ENCODE measurements at regions not wholly inside any gene's neighbourhood (a gene's known extent, or its start where the extent isn't known, plus 50 kb on each side); places are given as distances from the start of the nearest gene placed in this dataset.

- H3K9me3 ChIP-seq (ENCODE audit: control insufficient read depth, low read length), result no peaks in the 10 kb centered on the region
- H3K4me3 ChIP-seq (ENCODE audit: low read length), result no peak overlapping the region
- DNase-seq (ENCODE audit: low read depth), result peak; percentile 20
- no peaks in the 10 kb centered on the region for H3K36me3 ChIP-seq (ENCODE audit: control insufficient read depth, insufficient read depth, low read length, severe bottlenecking)
- no peaks in the 10 kb centered on the region for H3K27me3 ChIP-seq (replicated peaks; ENCODE audit: control insufficient read depth, insufficient read depth, low read length)
- no peaks in the 10 kb centered on the region for H3K4me1 ChIP-seq (ENCODE audit: control insufficient read depth, insufficient read depth, low read length)
- no peak overlapping the region for H3K9ac ChIP-seq (ENCODE audit: low read length)
Measured at GRCh38 chr4:114302472-114302871, 296.1 kb upstream of the UGT8 start.

GRCh38 chr4:114304046-114304445, 294.6 kb upstream of the UGT8 start:
- Histone ChIP-seq H3K9me3 (ENCODE audit: control insufficient read depth, low read length) (no peaks in the 10 kb centered on the region), H3K9ac (ENCODE audit: low read length) (no peak overlapping the region), H3K4me3 (ENCODE audit: low read length) (no peak overlapping the region), H3K36me3 (ENCODE audit: control insufficient read depth, insufficient read depth, low read length, severe bottlenecking) (no peaks in the 10 kb centered on the region), H3K27me3 (replicated peaks; ENCODE audit: control insufficient read depth, insufficient read depth, low read length) (no peaks in the 10 kb centered on the region), H3K4me1 (ENCODE audit: control insufficient read depth, insufficient read depth, low read length) (no peaks in the 10 kb centered on the region)
- no peak for DNase-seq (ENCODE audit: low read depth)

DNA sequence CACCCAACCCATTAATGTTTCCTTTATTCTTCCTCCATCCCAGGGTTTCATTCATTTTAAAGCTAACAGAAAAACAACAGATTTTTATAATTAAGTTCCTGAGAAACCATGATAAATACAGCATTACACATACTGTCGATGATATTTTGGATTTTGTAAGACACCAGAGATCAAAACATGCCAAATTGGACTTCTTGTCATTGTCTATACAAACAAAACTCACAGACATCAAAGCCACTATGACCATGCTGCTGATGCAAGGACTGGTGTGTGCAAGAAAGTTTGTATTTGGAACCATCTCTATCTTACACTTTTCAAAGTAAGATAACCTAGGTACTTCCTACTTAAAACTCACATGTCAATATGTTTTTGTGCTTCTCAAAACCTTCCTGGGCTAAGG, 294.0 kb upstream of the UGT8 start:
- Histone ChIP-seq H3K27me3 (replicated peaks; ENCODE audit: control insufficient read depth, insufficient read depth, low read length) (no peaks in the 10 kb centered on the region), H3K9ac (ENCODE audit: low read length) (no peak overlapping the region), H3K4me3 (ENCODE audit: low read length) (no peak overlapping the region), H3K36me3 (ENCODE audit: control insufficient read depth, insufficient read depth, low read length, severe bottlenecking) (no peaks in the 10 kb centered on the region), H3K9me3 (ENCODE audit: control insufficient read depth, low read length) (no peaks in the 10 kb centered on the region), H3K4me1 (ENCODE audit: control insufficient read depth, insufficient read depth, low read length) (no peaks in the 10 kb centered on the region)
- no peak for DNase-seq (ENCODE audit: low read depth)

DNA sequence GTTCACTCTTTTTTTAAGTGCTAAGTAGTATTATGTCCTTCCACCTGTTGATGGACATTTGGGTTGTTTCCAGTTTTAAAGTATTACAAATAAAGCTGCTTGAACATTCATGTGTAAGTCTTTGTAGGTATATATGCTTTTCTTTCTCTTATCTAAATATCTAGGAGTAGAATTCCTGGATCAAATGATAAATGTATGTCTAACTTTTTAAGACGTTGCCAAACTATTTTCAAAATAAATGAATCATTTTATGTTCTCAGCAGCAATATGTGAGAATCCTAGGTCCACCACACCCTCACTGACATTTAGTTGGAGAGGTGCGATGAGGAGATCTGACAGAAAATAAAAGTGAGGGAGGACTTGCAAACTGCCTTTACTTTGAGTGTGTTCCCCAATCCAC, 291.7 kb upstream of the UGT8 start:
- H3K9me3 ChIP-seq (ENCODE audit: control insufficient read depth, low read length), result no peaks in the 10 kb centered on the region
- no peaks in the 10 kb centered on the region for H3K27me3 ChIP-seq (replicated peaks; ENCODE audit: control insufficient read depth, insufficient read depth, low read length)
- no peak for DNase-seq (ENCODE audit: low read depth)
- H3K4me3 ChIP-seq (ENCODE audit: low read length), result no peak overlapping the region
- no peaks in the 10 kb centered on the region for H3K36me3 ChIP-seq (ENCODE audit: control insufficient read depth, insufficient read depth, low read length, severe bottlenecking)
- no peak overlapping the region for H3K9ac ChIP-seq (ENCODE audit: low read length)
- H3K4me1 ChIP-seq (ENCODE audit: control insufficient read depth, insufficient read depth, low read length), result peaks cover 5% of the 10 kb centered on the region

DNA sequence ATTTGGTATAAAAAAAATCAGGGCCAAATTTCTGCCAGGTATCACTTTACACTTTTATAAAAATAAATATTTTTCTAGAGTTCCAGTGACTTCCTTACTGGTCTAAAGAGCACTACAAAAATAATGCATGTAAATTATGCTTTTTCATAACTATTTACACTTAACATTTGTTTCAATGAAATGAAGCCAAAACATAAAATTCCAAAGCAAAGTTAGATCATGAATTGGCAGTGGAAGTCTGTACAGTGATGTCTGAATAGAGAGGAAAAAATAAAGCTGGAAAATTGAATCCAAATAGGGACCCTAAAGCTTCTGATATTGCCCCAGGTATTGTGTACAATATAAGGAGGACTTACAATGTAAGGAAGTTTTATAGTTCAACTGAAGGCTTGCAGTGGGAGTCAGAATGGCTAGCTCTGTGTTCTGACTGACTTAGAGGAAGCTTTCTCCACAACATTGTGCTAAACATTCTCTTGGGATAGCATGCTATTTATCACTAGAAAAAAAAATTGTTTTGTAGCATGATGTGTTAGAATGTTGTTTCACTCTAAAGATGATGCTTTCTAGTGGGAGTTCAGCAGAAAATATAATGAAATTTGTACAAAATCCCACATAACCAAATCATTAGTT, 288.2 kb upstream of the UGT8 start:
- H3K9ac ChIP-seq (ENCODE audit: low read length), result no peak overlapping the region
- no peak for DNase-seq (ENCODE audit: low read depth)
- H3K27me3 ChIP-seq (replicated peaks; ENCODE audit: control insufficient read depth, insufficient read depth, low read length), result no peaks in the 10 kb centered on the region
- H3K9me3 ChIP-seq (ENCODE audit: control insufficient read depth, low read length), result no peaks in the 10 kb centered on the region
- no peak overlapping the region for H3K4me3 ChIP-seq (ENCODE audit: low read length)
- H3K4me1 ChIP-seq (ENCODE audit: control insufficient read depth, insufficient read depth, low read length), result peaks cover 5% of the 10 kb centered on the region
- H3K36me3 ChIP-seq (ENCODE audit: control insufficient read depth, insufficient read depth, low read length, severe bottlenecking), result no peaks in the 10 kb centered on the region

GRCh38 chr4:114311787-114312186, 286.8 kb upstream of the UGT8 start:
- H3K27me3 ChIP-seq (replicated peaks; ENCODE audit: control insufficient read depth, insufficient read depth, low read length), result no peaks in the 10 kb centered on the region
- H3K4me1 ChIP-seq (ENCODE audit: control insufficient read depth, insufficient read depth, low read length), result peaks cover 5% of the 10 kb centered on the region
- no peaks in the 10 kb centered on the region for H3K9me3 ChIP-seq (ENCODE audit: control insufficient read depth, low read length)
- H3K4me3 ChIP-seq (ENCODE audit: low read length), result no peak overlapping the region
- DNase-seq (ENCODE audit: low read depth), result no peak
- H3K9ac ChIP-seq (ENCODE audit: low read length), result no peak overlapping the region
- H3K36me3 ChIP-seq (ENCODE audit: control insufficient read depth, insufficient read depth, low read length, severe bottlenecking), result no peaks in the 10 kb centered on the region

GRCh38 chr4:114312338-114312737, 286.3 kb upstream of the UGT8 start:
- no peaks in the 10 kb centered on the region for H3K36me3 ChIP-seq (ENCODE audit: control insufficient read depth, insufficient read depth, low read length, severe bottlenecking)
- no peaks in the 10 kb centered on the region for H3K27me3 ChIP-seq (replicated peaks; ENCODE audit: control insufficient read depth, insufficient read depth, low read length)
- no peak for DNase-seq (ENCODE audit: low read depth)
- H3K4me3 ChIP-seq (ENCODE audit: low read length), result no peak overlapping the region
- no peaks in the 10 kb centered on the region for H3K9me3 ChIP-seq (ENCODE audit: control insufficient read depth, low read length)
- H3K9ac ChIP-seq (ENCODE audit: low read length), result no peak overlapping the region
- peaks cover 5% of the 10 kb centered on the region for H3K4me1 ChIP-seq (ENCODE audit: control insufficient read depth, insufficient read depth, low read length)

- no peaks in the 10 kb centered on the region for H3K9me3 ChIP-seq (ENCODE audit: control insufficient read depth, low read length)
- H3K4me3 ChIP-seq (ENCODE audit: low read length), result no peak overlapping the region
- no peak overlapping the region for H3K9ac ChIP-seq (ENCODE audit: low read length)
- no peaks in the 10 kb centered on the region for H3K4me1 ChIP-seq (ENCODE audit: control insufficient read depth, insufficient read depth, low read length)
- no peaks in the 10 kb centered on the region for H3K36me3 ChIP-seq (ENCODE audit: control insufficient read depth, insufficient read depth, low read length, severe bottlenecking)
- DNase-seq (ENCODE audit: low read depth), result no peak
- no peaks in the 10 kb centered on the region for H3K27me3 ChIP-seq (replicated peaks; ENCODE audit: control insufficient read depth, insufficient read depth, low read length)
Measured at GRCh38 chr4:114316789-114317188, 281.8 kb upstream of the UGT8 start.

DNA sequence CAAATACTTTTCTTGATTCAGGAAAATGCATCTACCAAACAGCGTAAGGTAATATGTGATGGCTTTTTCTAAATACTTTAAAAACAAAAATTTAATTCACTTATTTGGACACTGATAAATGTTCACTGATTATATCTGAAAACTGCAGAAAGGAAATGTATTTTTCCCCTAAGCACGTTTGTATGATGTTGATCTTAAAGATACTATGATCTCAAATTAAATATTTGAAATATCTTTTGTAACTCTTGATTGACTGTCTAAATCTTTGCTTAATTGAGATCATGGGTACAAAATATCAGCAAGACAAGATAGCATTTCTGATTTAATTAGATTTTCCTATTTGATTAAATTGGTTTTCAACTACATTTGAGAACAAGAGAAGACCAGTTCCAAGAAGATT, 281.0 kb upstream of the UGT8 start:
- no peaks in the 10 kb centered on the region for H3K27me3 ChIP-seq (replicated peaks; ENCODE audit: control insufficient read depth, insufficient read depth, low read length)
- no peaks in the 10 kb centered on the region for H3K36me3 ChIP-seq (ENCODE audit: control insufficient read depth, insufficient read depth, low read length, severe bottlenecking)
- no peaks in the 10 kb centered on the region for H3K4me1 ChIP-seq (ENCODE audit: control insufficient read depth, insufficient read depth, low read length)
- H3K9ac ChIP-seq (ENCODE audit: low read length), result no peak overlapping the region
- no peak for DNase-seq (ENCODE audit: low read depth)
- H3K9me3 ChIP-seq (ENCODE audit: control insufficient read depth, low read length), result no peaks in the 10 kb centered on the region
- no peak overlapping the region for H3K4me3 ChIP-seq (ENCODE audit: low read length)

GRCh38 chr4:114318309-114318708, 280.3 kb upstream of the UGT8 start:
- H3K4me1 ChIP-seq (ENCODE audit: control insufficient read depth, insufficient read depth, low read length), result no peaks in the 10 kb centered on the region
- H3K9me3 ChIP-seq (ENCODE audit: control insufficient read depth, low read length), result no peaks in the 10 kb centered on the region
- peak; percentile 57 for DNase-seq (ENCODE audit: low read depth)
- no peaks in the 10 kb centered on the region for H3K27me3 ChIP-seq (replicated peaks; ENCODE audit: control insufficient read depth, insufficient read depth, low read length)
- H3K36me3 ChIP-seq (ENCODE audit: control insufficient read depth, insufficient read depth, low read length, severe bottlenecking), result no peaks in the 10 kb centered on the region
- H3K9ac ChIP-seq (ENCODE audit: low read length), result no peak overlapping the region
- H3K4me3 ChIP-seq (ENCODE audit: low read length), result no peak overlapping the region

GRCh38 chr4:114320126-114320525, 278.5 kb upstream of the UGT8 start:
- H3K9me3 ChIP-seq (ENCODE audit: control insufficient read depth, low read length), result no peaks in the 10 kb centered on the region
- H3K4me3 ChIP-seq (ENCODE audit: low read length), result no peak overlapping the region
- no peak for DNase-seq (ENCODE audit: low read depth)
- no peaks in the 10 kb centered on the region for H3K36me3 ChIP-seq (ENCODE audit: control insufficient read depth, insufficient read depth, low read length, severe bottlenecking)
- H3K27me3 ChIP-seq (replicated peaks; ENCODE audit: control insufficient read depth, insufficient read depth, low read length), result no peaks in the 10 kb centered on the region
- no peak overlapping the region for H3K9ac ChIP-seq (ENCODE audit: low read length)
- no peaks in the 10 kb centered on the region for H3K4me1 ChIP-seq (ENCODE audit: control insufficient read depth, insufficient read depth, low read length)

GRCh38 chr4:114321366-114321765, 277.2 kb upstream of the UGT8 start:
- H3K4me3 ChIP-seq (ENCODE audit: low read length), result no peak overlapping the region
- DNase-seq (ENCODE audit: low read depth), result no peak
- no peaks in the 10 kb centered on the region for H3K4me1 ChIP-seq (ENCODE audit: control insufficient read depth, insufficient read depth, low read length)
- no peak overlapping the region for H3K9ac ChIP-seq (ENCODE audit: low read length)
- H3K36me3 ChIP-seq (ENCODE audit: control insufficient read depth, insufficient read depth, low read length, severe bottlenecking), result no peaks in the 10 kb centered on the region
- no peaks in the 10 kb centered on the region for H3K9me3 ChIP-seq (ENCODE audit: control insufficient read depth, low read length)
- H3K27me3 ChIP-seq (replicated peaks; ENCODE audit: control insufficient read depth, insufficient read depth, low read length), result no peaks in the 10 kb centered on the region
